NCI-H2227 (cell line): ENCODE measurements at regions not wholly inside any gene's neighbourhood (a gene's known extent, or its start where the extent isn't known, plus 50 kb on each side); places are given as distances from the start of the nearest gene placed in this dataset.
A peak's percentile ranks its signal among the peaks of the same experiment; 100 is the strongest.
"Not testable (repeated sequence)": the region's sequence is repeated elsewhere in the genome, so short reads cannot be mapped to it uniquely, and the experiment has no call there.

Experiments used
- DNase-seq: peaks from one replicate; lab custom pipeline; 2025; ENCODE audit not compliant: unreplicated experiment; lab: John Stamatoyannopoulos, UW

- DNase-seq: no peak
Observed at GRCh38 chr5:13640270-13640669, 304.2 kb downstream of the DNAH5 start.

- DNase-seq: no peak
Observed at GRCh38 chr5:13632676-13633075, 311.8 kb downstream of the DNAH5 start.

GRCh38 chr5:13629218-13629617 is 315.3 kb downstream of the DNAH5 start:
- no peak for DNase-seq

GRCh38 chr5:13627673-13628454 is 316.6 kb downstream of the DNAH5 start:
- no peak for DNase-seq

GRCh38 chr5:13625616-13626198 is 318.8 kb downstream of the DNAH5 start:
- no peak for DNase-seq

GRCh38 chr5:13624283-13625074 is 320.0 kb downstream of the DNAH5 start:
- DNase-seq: no peak

GRCh38 chr5:13613621-13614020 is 330.9 kb downstream of the DNAH5 start:
- DNase-seq: no peak

- no peak for DNase-seq
Observed at GRCh38 chr5:13611604-13612003, 332.9 kb downstream of the DNAH5 start.

- no peak for DNase-seq
Observed at GRCh38 chr5:13609504-13609903, 335.0 kb downstream of the DNAH5 start.

- DNase-seq: no peak
Observed at GRCh38 chr5:13606051-13606450, 338.4 kb downstream of the DNAH5 start.

GRCh38 chr5:13601112-13601511 is 343.4 kb downstream of the DNAH5 start:
- no peak for DNase-seq

- no peak for DNase-seq
Observed at GRCh38 chr5:13595978-13596377, 348.5 kb downstream of the DNAH5 start.

GRCh38 chr5:13591621-13592020 is 352.9 kb downstream of the DNAH5 start:
- DNase-seq: no peak

GRCh38 chr5:13585324-13585723 is 359.2 kb downstream of the DNAH5 start:
- DNase-seq: no peak

- peak; percentile 9 for DNase-seq
Observed at GRCh38 chr5:13581914-13582313, 362.6 kb downstream of the DNAH5 start.

- no peak for DNase-seq
Observed at GRCh38 chr5:13581132-13581531, 363.4 kb downstream of the DNAH5 start.

GRCh38 chr5:13580058-13580457 is 364.4 kb downstream of the DNAH5 start:
- no peak for DNase-seq

- DNase-seq: not testable (repeated sequence)
Observed at GRCh38 chr5:13579091-13579490, 365.4 kb downstream of the DNAH5 start.

GRCh38 chr5:13578311-13579039 is 366.0 kb downstream of the DNAH5 start:
- DNase-seq: not testable (repeated sequence)

- no peak for DNase-seq
Observed at GRCh38 chr5:13574574-13574973, 369.9 kb downstream of the DNAH5 start.

- no peak for DNase-seq
Observed at GRCh38 chr5:13572163-13572562, 372.3 kb downstream of the DNAH5 start.
